ENCODE measurements at regions not wholly inside any gene's neighbourhood (a gene's known extent, or its start where the extent isn't known, plus 50 kb on each side); places are given as distances from the start of the nearest gene placed in this dataset.
"Not testable (repeated sequence)": the region's sequence is repeated elsewhere in the genome, so short reads cannot be mapped to it uniquely, and the experiment has no call there.

DNA sequence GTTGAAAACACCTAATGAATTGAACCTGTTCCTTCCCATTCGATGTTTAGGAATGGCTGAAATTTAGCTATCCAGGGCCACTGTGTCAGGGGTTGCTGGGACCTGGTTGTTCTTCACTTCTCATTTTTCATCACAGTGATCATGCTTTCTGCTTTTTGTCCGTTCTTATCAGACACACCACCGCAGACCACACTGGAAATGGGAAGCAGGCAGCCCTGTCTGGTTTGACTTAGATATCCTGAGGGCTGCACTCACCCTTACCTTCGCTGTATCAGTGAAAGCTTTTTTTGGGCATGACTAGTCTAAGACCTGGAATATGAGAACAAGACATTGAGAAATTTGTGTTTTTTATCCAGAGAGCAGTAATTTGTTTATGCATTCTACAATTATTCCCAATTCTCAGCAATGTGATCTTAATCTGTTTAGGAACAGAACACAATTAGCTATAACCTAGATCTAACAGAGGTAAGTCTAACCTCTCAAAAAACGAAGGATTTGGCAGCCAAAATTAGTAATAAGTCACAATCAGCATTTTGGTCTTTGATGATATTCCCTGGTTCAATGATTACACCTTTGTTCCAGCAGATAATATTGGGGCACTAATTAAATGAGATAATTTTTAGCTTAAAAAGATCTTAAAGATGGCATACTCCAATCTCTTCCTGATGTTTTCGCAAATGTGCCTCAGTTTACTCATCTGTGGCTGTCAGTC is 126.0 kb upstream of the GOT2 start:
- DNase-seq, result no peak
- no peak for ATAC-seq

DNA sequence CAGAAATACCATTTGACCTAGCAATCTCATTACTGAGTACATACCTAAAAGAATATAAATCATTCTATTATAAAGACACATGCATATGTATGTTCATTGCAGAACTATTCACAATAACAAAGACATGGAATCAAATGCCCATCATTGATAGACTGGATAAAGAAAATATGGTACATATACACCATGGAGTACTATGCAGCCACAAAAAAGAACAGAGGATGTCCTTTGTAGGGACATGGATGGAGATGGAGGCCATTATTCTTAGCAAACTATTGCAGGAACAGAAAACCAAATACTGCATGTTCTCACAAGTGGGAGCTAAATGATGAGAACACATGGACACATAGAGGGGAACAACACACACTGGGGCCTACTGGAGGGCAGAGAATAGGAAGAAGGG is 124.5 kb upstream of the GOT2 start:
- not testable (repeated sequence) for ATAC-seq, DNase-seq

DNA sequence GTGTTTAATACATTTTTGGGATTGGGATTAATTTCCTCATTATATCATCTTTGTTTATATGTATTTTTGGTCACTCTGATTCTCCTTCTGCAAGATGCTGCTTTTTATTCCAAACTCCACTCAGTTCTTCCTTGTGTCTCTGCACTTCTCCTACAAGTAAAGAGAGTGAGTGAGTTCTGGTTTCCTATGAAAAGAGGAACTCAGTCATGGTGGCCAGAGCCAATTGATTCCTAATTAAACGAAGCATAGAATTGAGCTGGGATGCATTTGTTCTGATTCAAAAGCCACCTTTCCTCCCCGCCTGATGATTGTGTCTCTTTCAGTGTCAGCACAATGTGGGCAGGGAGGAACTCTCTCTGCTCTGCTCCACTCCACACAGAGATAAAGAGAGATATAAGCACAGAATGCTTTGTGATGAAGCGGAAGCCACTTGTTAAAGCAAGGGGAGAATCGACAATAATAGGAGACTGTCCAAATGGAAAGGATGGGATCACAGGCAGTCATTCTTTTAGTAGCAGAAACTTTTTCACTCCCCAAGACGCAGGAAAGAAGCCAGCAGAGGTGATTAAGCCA is 121.3 kb upstream of the GOT2 start:
- DNase-seq, result no peak
- no peak for ATAC-seq

DNA sequence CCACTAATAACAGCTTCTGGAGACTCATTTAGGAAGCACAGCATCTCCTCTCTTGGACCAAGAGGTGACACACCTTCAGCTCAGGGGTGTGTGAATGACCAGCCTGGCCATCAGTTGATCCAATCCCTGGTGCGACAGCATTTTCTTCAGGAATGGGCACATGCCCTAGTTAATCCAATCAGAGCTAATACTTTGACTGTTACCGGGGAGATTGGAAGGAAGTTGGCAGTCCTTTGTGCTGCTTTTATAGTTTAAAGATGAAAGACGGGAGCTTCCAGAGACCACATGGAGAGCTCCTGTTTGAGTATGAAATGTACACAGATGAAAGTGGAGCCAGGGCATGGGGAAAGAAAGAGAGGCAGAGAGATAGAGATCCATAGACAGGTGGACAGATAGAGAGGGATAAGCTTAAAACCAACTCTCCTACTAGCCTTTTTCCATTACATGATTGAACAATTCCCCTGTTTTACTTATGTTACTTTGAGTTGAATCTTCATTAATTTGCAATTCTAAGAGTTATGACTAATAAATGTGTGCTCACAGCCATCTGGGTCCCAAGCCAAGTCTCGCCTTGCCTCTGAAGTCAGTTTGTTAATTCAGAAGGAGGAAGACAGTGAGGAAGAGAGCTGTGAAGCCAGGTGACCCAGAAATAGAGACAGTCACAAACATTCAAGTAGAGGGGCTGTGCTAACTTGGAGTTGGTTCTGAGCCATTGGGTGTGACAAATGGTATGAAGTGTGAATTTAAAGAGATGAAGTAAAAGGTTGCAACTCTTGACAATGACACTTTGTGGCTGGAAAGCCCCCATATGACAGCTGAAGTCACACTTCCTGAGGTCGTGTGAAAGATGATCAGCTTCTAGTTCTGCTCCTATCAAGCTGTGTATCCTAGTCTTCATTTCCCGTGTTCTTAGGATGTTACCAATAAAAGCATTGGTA is 120.0 kb upstream of the GOT2 start:
- DNase-seq, result no peak
- no peak for ATAC-seq

DNA sequence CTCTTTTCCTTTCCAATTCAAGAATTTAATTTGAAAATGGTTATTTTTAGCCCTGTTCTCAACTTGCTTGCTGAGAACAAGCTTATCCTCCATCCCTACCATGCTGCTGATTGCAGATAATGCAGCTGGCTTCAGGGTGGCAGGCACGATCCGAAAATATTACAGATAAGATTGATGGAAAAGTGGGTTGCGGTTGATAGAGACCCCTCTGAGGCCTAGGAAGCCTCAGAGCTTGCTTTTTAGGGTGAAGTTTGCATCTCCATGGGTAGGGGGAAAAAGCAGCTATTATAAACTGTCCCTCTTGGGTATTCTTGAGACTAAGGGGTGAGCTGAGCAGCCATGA is 116.5 kb upstream of the GOT2 start:
- ATAC-seq (no peak), DNase-seq (no peak)

DNA sequence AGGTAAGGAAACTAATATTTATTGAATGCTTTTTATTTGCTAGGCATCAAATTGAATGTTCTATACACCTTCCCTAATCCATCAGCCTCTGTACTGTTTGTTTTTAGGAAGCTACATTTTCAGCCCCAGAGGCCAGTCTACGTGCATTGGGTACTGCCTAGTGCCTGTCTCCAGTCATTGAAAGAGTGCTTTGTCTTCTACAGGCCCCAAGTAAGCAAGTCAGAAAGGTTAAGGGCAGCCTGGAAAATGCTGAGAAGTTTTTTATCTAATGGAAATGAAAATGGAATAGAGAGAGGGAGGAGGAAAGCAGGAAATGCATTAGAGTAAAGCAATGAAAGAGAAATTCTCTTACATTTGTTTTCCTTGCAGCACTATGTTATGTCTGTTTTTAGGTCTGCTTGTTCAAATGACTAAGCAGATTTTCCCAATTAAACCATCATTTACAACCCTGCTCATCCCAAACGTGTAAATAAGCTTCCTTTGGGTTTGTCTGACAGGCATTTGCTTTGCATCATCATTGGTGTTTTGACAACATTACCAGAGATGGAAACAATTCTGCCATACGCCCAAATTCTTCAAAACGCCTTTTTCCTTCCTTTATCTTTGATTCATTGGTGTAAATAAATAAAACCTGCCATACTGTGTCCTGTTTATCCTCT is 116.0 kb upstream of the GOT2 start:
- ATAC-seq, result no peak
- DNase-seq, result no peak

DNA sequence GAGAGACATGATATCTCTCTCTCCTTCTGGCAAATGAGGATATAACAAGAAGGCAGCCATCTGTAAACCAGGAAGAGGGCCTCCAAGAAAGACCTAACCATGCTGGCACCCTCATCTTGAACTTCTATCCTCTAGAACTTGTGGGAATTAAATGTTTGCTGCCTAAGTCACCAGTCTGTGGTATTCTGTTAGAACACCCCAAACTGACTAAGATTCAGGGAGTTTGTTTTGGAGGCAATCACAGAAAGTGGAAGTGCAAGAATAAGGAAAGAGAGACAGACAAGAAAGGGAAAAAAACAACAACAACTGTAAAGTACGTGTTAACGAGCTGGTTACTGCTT is 114.5 kb upstream of the GOT2 start:
- no peak for ATAC-seq
- no peak for DNase-seq

DNA sequence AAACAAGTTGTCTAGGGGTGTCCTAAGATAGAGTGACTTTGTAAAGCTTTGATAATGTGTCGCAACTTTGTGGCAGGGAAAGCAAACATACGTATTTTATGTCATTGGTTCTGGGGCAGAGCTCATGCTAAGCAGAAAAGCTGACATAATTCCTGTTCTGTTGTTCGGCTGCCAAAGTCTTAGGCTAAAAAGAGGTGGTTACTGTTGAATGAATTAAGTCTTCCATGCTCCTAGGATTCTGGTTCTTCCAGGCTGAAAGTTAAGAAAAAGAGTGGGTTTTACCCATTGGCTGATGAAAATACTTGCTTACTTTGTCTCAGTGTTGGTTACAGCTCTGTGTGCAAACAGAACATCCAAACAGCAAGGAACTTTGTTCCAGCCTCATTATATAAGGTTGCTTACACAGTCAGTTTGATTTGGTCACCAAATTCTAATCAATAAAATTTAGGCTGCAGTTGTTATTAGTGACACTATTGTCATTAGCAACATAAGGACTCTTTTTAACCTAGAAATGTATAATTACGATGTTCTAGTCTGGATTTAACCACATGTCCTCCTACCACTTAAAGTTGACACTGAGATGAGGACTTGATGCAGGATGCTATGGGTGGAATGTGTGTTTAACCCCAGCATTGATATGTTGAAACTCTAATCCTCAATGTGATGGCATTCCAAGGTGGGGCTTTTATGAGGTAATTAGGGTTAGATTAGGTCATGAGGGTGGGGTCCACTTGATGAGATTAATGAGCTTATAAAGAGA is 114.0 kb upstream of the GOT2 start:
- ATAC-seq, result no peak
- DNase-seq, result no peak

DNA sequence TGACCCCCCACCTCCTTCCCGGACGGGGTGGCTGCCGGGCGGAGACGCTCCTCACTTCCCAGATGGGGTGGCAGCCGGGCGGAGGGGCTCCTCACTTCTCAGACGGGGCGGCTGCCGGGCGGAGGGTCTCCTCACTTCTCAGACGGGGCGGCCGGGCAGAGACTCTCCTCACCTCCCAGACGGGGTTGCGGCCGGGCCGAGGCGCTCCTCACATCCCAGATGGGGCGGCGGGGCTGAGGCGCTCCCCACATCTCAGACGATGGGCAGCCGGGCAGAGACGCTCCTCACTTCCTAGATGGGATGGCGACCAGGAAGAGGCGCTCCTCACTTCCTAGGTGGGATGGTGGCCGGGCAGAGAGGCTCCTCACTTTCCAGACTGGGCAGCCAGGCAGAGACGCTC is 112.1 kb upstream of the GOT2 start:
- not testable (repeated sequence) for DNase-seq, ATAC-seq

DNA sequence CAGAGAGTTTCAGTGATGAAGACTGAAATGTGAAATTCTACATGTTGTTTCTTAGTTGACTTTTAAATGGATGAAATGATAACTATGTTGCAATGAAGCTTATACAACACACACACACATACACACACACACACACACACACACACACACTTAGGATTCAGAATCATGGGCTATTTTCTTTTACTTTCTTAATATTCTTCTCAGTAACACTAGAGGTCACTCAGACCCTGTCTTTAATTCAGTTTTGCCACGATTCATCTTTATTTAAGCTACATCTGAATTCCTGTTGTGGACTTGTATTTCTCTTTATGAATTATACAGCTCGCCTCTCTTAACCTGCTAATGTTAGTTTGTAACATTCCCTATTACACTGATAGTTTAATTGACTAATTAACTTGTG is 109.6 kb upstream of the GOT2 start:
- ATAC-seq, result no peak
- DNase-seq, result no peak

DNA sequence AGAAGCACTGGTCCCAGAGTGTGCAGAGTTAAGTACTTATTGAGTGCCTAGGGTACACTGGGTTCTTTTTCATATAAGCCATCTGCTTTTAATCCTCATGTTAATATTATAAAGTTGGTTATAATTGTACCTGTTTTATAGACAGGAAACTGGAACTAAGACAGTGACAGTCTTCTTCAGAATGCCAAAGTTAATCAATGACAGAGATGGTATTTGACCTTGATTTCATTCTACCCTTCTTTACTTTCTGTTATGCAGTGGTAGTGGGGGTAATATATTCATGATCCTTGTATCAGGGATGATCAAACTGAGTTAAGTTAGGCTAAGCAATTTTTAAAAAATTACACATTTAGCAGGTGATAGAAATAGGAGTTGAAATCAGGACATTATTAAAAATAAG is 108.6 kb upstream of the GOT2 start:
- no peak for ATAC-seq
- no peak for DNase-seq

DNA sequence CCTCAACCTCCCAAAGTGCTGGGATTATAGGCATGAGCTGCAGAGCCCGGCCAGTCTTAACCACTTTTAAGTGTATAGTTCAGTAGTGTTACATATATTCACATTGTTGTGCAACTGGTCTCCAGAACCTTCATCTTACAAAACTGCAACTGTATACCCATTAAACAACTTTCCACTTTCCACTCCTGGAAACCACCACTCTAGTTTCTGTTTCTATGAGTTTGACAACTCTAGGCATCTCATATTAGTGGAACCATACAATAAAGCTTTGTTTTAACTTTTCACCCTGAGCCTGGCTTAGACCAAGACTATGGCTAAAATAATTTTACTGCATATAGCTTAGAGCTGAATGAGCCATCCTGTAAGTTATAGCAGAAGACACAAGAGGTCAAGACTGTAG is 108.0 kb upstream of the GOT2 start:
- DNase-seq (no peak), ATAC-seq (no peak)

DNA sequence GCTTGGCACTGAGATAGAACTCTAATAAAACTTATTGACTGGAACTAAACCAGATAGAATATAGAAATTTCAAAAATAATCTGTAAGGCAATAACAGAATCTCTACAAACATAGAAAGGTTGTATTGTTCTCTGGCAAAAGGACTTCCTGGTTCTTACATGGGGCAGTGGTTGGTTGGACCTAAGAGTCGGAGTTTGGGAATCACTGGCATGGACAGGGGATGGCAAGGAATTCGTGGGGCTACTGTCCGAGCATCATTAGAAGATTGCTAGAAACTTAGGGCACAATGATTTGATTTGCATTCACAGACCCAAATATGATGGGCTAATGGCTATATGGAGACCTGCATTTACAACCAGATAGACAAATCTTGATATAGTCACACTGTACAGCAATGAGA is 103.8 kb upstream of the GOT2 start:
- no peak for DNase-seq
- ATAC-seq, result no peak

DNA sequence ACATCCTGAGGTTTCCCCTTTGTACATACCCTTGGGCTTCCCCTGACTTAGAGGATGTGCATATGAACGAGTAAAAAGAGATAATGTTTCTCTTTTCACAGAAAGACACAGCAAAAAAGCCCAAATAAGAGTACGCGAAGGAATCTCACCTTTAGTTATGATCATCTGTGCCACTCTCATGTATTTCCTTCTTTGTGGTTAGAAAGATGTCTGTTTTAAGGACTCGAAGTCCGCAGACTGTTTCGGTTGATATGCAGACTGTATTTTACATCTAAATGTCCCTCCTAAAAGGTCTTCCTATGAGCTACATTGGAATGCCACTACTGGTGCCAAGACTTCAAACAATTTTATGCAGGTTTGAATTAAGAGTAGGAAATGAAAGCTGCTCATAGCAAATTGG is 102.3 kb upstream of the GOT2 start:
- DNase-seq (no peak), ATAC-seq (no peak)

DNA sequence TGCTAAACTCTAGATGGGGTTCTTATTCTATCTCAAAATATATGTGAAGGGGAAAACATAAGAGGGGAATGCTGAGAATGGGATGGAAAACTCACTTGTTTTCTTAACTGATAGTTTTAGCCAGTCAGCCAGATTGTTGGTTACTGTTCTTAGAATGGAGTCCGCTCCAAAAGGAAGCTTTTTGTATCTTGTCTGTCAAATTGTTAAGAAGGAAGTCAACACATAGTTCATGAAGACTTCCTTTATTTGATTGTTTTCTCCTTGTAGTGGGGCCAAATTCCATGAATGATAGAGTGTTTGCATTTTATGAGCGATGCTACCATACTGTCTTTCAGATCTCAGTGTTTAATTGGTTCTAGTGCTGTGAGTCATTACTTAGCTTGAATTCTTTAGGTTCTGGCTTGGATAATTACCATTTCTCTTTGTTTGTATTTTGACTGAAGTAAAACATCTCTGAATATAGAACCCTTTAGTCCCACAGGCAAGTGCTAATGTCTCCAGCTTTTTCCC is 98.3 kb upstream of the GOT2 start:
- ATAC-seq (no peak), DNase-seq (no peak)

DNA sequence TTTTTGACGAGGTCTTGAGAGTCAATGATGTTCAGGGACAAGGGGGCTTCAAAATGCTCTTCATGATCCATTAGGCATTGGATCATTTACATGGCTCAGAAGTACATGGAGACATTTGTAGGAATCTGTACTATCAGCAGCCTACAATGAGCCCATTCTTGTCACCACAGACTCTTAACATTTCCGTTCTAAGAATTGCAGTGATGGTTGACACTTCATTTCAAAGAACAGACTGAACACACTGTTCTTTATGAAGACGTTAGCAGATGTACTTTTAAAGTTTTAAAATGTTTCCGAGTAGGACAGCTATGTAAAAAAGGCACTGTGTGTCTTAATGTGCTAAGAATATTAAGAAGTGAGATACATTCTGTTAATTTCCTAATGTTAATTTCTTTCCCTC is 97.3 kb upstream of the GOT2 start:
- ATAC-seq (no peak), DNase-seq (no peak)

DNA sequence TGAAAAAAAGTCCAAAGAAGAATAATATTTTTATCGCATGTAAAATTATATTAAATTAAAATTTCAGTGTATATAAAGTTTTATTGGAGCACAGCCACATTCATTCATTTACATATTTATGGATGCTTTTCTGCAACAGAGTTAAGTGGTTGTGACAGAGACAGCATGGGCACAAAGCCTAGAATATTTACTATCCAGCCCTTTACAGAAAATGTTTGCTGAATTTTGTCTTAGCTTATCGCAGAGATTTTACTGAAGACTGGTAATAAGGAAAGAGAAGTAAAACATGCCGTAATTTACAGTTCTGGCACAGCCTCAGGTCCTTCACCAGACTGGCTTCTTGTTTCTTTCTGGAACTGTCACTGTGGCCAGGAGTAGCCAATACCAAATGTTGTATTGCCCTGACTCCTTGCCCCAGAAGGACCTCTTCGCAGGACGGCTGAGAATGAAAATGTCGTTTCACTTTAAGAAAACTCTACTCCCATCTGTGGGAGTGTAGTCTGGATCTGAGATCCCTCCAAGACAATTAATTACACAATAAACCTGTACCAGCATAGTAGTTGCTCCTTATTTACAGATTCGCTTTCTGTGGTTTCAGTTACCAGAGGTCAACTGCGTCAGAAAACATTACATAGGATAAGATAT is 94.9 kb upstream of the GOT2 start:
- no peak for ATAC-seq
- no peak for DNase-seq

DNA sequence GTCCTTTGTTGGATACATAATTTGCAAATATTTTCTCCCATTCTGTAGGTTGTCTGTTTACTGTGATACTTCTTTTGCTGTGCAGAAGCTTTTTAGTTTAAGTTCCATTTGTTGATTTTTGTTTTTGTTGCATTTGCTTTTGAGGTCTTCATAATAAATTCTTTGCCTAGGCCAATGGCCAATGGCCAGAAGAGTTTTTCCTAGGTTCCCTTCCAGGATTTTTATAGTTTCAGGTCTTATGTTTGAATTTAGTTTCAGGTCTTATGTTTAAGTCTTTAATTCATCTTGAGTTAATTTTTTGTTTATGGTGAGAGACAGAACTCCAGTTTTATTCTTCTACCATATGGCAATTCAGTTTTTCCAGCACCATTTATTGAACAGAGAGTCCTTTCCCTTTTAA is 90.1 kb upstream of the GOT2 start:
- no peak for ATAC-seq
- DNase-seq, result no peak

DNA sequence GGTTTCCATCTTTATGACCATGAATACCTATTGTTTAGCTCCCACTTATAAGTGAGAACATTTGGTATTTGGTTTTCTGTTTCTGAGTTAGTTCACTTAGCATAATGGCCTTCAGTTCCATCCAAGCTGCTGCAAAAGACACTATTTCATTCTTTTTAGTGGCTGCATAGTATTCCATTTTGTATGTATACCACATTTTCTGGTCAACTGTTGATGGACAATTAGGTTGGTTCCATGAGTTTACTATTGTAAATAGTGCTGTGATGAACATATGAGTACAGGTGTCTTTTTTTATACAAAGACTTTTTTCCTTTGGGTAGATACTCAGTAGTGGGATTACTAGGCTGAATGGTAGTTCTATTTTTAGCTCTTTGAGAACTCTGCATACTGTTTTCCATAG is 87.8 kb upstream of the GOT2 start:
- DNase-seq (no peak), ATAC-seq (no peak)

DNA sequence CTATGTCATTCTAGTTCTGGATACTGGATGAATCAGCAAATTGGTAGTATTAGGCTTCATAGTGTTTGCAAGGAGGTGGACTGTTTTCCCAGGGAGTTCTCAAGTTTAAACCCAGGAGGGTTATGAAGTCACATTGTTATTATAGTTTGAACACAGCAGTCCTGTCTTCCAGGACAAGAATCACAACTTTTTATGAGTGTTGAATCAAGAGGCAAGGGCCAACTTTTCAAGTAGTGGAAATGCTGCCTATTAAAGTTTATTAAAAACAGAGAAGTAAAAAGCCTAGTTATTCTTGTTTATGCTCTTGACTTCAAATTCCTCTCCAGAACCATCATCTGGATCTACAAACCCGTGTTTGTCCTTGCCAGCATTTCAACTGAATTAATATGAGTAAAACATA is 86.3 kb upstream of the GOT2 start:
- no peak for DNase-seq
- ATAC-seq, result no peak

DNA sequence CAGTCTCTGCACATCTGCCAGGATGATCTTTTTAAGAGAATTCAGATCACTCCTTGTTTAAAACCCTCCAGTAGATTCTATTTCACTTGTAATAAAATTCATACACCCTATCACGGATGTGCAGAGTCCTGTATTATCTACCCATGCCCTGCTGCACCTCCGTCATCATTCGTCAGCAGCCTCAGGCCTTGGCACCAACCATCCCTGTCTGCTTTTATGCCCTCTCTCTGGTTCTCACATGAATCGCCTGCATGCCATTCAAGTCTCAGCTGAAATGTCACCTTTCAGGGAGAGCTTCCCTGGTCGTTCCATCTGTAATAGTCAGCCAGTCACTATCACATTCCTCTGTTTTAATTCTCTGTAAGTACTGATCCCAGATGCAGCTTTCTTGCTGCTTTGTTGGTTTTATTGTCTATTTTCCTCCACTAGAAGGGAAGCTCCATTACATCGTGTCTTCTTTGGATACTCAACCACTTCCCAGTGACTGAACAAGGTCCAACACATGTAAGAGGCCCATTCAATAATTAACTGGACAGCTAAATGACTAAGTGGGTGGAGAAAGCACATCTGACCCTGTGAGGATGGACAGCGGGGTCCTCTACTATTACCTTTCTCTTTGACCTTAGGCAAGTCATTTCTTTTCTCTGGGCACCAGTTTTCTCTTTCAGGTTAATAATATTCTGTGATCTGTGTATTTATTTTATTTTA is 81.2 kb upstream of the GOT2 start:
- no peak for DNase-seq
- no peak for ATAC-seq
